Epithelial cell of prostate (primary cell): ENCODE measurements at regions not wholly inside any gene's neighbourhood (a gene's known extent, or its start where the extent isn't known, plus 50 kb on each side); places are given as distances from the start of the nearest gene placed in this dataset.
A peak's percentile ranks its signal among the peaks of the same experiment; 100 is the strongest.
"Not testable (repeated sequence)": the region's sequence is repeated elsewhere in the genome, so short reads cannot be mapped to it uniquely, and the experiment has no call there.

Experiments
- DNase-seq: peaks from one replicate; pipeline ENCODE4 v3.0.0-alpha.2; 2011; ENCODE audit warnings: low read depth, low spot score
- H3K27ac ChIP-seq: fragments of 450-650 bp; 2 replicates; pipeline ENCODE4 v1.5.1; 2017; ENCODE audit warnings: mild to moderate bottlenecking

GRCh38 chr14:23828616-23829015 lies 125.0 kb upstream of the DHRS4 start:
- DNase-seq, result no peak
- H3K27ac ChIP-seq, result no peak overlapping the region

GRCh38 chr14:23829736-23830471 lies 123.7 kb upstream of the DHRS4 start:
- peak; percentile 81 for DNase-seq
- no peak overlapping the region for H3K27ac ChIP-seq

GRCh38 chr14:23831596-23831995 lies 122.0 kb upstream of the DHRS4 start:
- H3K27ac ChIP-seq, result no peak overlapping the region
- DNase-seq, result no peak

GRCh38 chr14:23861666-23862065 lies 91.9 kb upstream of the DHRS4 start:
- no peak overlapping the region for H3K27ac ChIP-seq
- DNase-seq, result no peak

GRCh38 chr14:23862513-23862912 lies 91.1 kb upstream of the DHRS4 start:
- DNase-seq, result no peak
- no peak overlapping the region for H3K27ac ChIP-seq

- H3K27ac ChIP-seq, result no peak overlapping the region
- DNase-seq, result no peak
Measured at GRCh38 chr14:23863836-23864235, 89.7 kb upstream of the DHRS4 start.

GRCh38 chr14:23864259-23864658 lies 89.3 kb upstream of the DHRS4 start:
- no peak for DNase-seq
- H3K27ac ChIP-seq, result no peak overlapping the region

- no peak for DNase-seq
- no peak overlapping the region for H3K27ac ChIP-seq
Measured at GRCh38 chr14:23864861-23865260, 88.7 kb upstream of the DHRS4 start.

GRCh38 chr14:23865502-23865901 lies 88.1 kb upstream of the DHRS4 start:
- DNase-seq, result no peak
- no peak overlapping the region for H3K27ac ChIP-seq

GRCh38 chr14:23866269-23866668 lies 87.3 kb upstream of the DHRS4 start:
- H3K27ac ChIP-seq, result no peak overlapping the region

GRCh38 chr14:23869078-23869719 lies 84.4 kb upstream of the DHRS4 start:
- no peak for DNase-seq

More at GRCh38 chr14:23866269-23866668, 87.3 kb upstream of the DHRS4 start:
- DNase-seq, result no peak

GRCh38 chr14:23876160-23876750 lies 77.3 kb upstream of the DHRS4 start:
- H3K27ac ChIP-seq, result no peak overlapping the region
- no peak for DNase-seq

More at GRCh38 chr14:23869078-23869719, 84.4 kb upstream of the DHRS4 start:
- no peak overlapping the region for H3K27ac ChIP-seq

- no peak for DNase-seq
- H3K27ac ChIP-seq, result no peak overlapping the region
Measured at GRCh38 chr14:23877111-23877510, 76.5 kb upstream of the DHRS4 start.

GRCh38 chr14:23877538-23878180 lies 75.9 kb upstream of the DHRS4 start:
- no peak overlapping the region for H3K27ac ChIP-seq
- DNase-seq, result no peak

- H3K27ac ChIP-seq, result no peak overlapping the region
- DNase-seq, result no peak
Measured at GRCh38 chr14:23881282-23881681, 72.3 kb upstream of the DHRS4 start.

GRCh38 chr14:23883684-23884540 lies 69.7 kb upstream of the DHRS4 start:
- H3K27ac ChIP-seq, result no peak overlapping the region
- DNase-seq, result no peak

GRCh38 chr14:23884541-23884904 lies 69.0 kb upstream of the DHRS4 start:
- DNase-seq, result no peak
- H3K27ac ChIP-seq, result no peak overlapping the region

- no peak overlapping the region for H3K27ac ChIP-seq
- no peak for DNase-seq
Measured at GRCh38 chr14:23887536-23887935, 66.0 kb upstream of the DHRS4 start.

- DNase-seq, H3K27ac ChIP-seq: not testable (repeated sequence)
Measured at GRCh38 chr14:23891717-23892116, 61.9 kb upstream of the DHRS4 start.

- not testable (repeated sequence) for DNase-seq, H3K27ac ChIP-seq
Measured at GRCh38 chr14:23892289-23892688, 61.3 kb upstream of the DHRS4 start.
